Kidney (tissue), 13 donors: ENCODE measurements at regions not wholly inside any gene's neighbourhood (a gene's known extent, or its start where the extent isn't known, plus 50 kb on each side); places are given as distances from the start of the nearest gene placed in this dataset.

Source experiments
- DNase-seq, 5 donors: peaks; one replicate each; pipeline ENCODE4 v3.0.0-alpha.2; 2013 to 2020
- FAIRE-seq: peaks from 2 replicates; lab custom pipeline; 2012; peaks lifted over from hg19 to GRCh38; lab: Jason Lieb, UNC
- H3K27ac ChIP-seq, 2 donors: one replicate each; pipeline ENCODE4 v1.7.0; 2013; ENCODE audit warnings: low read depth in 2 of 2, low read length in 2 of 2, inconsistent platforms in 1 of 2
- H3K27me3 ChIP-seq: one replicate; pipeline ENCODE4 v1.7.1; 2013; ENCODE audit warnings: low read length, inconsistent platforms; ENCODE audit not compliant: control insufficient read depth, insufficient read depth
- H3K36me3 ChIP-seq, 3 donors: one replicate each; pipeline versions ENCODE4 v1.7.0 to v1.7.1; 2013; ENCODE audit warnings: low read length in 3 of 3, control low read depth in 1 of 3, inconsistent platforms in 1 of 3; ENCODE audit not compliant: insufficient read depth in 3 of 3, control insufficient read depth in 2 of 3
- H3K4me1 ChIP-seq, 3 donors: one replicate each; pipeline versions ENCODE4 v1.7.0 to v1.7.1; 2013; ENCODE audit warnings: low read length in 3 of 3, inconsistent platforms in 1 of 3, low read depth in 1 of 3; ENCODE audit not compliant: control insufficient read depth in 2 of 3, insufficient read depth in 2 of 3
- H3K4me3 ChIP-seq, 3 donors: one replicate each; pipeline versions ENCODE4 v1.7.0 to v1.8.1; 2013; ENCODE audit warnings: low read length in 3 of 3, control low read depth in 1 of 3, inconsistent platforms in 1 of 3
- H3K9ac ChIP-seq, 3 donors: one replicate each; pipeline versions ENCODE4 v1.7.0 to v1.7.1; 2013; ENCODE audit warnings: low read length in 3 of 3, control low read depth in 1 of 3, inconsistent platforms in 1 of 3
- H3K9me3 ChIP-seq, 3 donors: one replicate each; pipeline versions ENCODE4 v1.7.0 to v1.7.1; 2013; ENCODE audit warnings: low read length in 3 of 3, control low read depth in 1 of 3, inconsistent platforms in 1 of 3; ENCODE audit not compliant: control insufficient read depth in 2 of 3, insufficient read depth in 1 of 3
- intact Hi-C: fragments of 100-400 bp; cut with DNase I; formaldehyde crosslinking; loops from one replicate; pipeline ENCODE4 v1.11.1; 2022
- TF ChIP-seq, protein P1 (sequence below): IDR thresholded peaks from 3 replicates; pipeline ENCODE4 v1.5.1; 2012; ENCODE audit warnings: mild to moderate bottlenecking, moderate library complexity, borderline replicate concordance; ENCODE audit not compliant: insufficient read depth; ENCODE audit errors: extremely low read depth
- donor health status: control.
- donor health status: control.
- donor health status: control.
- donor health status: control.
- donor health status: control.
- donor health status: DM: yes; HTN: yes; CAD: no.
- donor health status: Normal renal cell carcinoma (clear cell type).

DNA sequence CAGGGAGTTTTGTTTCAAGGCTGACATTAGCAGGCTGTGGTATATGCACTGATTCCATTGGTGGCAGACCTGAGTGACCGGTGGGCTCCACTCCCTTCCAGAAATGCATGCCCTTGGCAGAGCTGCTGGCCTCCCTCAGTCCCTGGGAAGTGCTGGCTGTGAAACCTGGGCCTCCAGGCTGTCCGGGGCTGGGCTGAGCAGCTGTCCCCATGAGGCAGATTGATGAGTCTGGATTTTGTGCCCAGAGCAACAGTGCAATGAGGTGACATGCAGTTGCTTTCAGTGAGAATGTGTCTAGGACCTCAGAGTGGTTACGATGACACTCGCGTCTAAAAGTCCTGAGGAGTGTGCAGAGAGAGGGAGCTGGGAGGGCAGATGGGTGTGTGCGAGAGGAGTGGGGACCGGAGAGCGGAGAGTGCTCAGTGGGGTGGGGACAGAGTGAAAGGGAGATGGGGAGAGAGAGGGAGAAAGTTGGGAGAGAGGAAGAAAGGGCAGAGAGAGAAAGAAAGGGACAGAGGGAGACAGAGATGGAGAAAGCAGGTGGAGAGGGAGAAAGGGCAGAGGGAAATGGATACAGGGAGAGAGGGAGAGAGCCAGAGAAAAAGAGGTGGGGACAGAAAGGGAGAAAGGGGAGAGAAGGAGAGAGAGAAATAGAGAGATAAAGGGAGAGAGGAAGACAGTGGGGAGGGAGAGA is 978.3 kb downstream of the BRD1 start:
- no peaks in the 10 kb centered on the region for H3K9me3 ChIP-seq
- H3K27ac ChIP-seq = no peak overlapping the region
- no peaks in the 10 kb centered on the region for H3K36me3 ChIP-seq
- FAIRE-seq (no peak), DNase-seq (peak in 1 of 5 donors; percentile 32)
- TF ChIP-seq, protein P1, sequence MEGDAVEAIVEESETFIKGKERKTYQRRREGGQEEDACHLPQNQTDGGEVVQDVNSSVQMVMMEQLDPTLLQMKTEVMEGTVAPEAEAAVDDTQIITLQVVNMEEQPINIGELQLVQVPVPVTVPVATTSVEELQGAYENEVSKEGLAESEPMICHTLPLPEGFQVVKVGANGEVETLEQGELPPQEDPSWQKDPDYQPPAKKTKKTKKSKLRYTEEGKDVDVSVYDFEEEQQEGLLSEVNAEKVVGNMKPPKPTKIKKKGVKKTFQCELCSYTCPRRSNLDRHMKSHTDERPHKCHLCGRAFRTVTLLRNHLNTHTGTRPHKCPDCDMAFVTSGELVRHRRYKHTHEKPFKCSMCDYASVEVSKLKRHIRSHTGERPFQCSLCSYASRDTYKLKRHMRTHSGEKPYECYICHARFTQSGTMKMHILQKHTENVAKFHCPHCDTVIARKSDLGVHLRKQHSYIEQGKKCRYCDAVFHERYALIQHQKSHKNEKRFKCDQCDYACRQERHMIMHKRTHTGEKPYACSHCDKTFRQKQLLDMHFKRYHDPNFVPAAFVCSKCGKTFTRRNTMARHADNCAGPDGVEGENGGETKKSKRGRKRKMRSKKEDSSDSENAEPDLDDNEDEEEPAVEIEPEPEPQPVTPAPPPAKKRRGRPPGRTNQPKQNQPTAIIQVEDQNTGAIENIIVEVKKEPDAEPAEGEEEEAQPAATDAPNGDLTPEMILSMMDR = no peak
- H3K4me1 ChIP-seq = no peaks in the 10 kb centered on the region
- H3K4me3 ChIP-seq = no peak overlapping the region
- no peak overlapping the region for H3K9ac ChIP-seq
- intact Hi-C loops = no loop called here
- no peaks in the 10 kb centered on the region for H3K27me3 ChIP-seq

DNA sequence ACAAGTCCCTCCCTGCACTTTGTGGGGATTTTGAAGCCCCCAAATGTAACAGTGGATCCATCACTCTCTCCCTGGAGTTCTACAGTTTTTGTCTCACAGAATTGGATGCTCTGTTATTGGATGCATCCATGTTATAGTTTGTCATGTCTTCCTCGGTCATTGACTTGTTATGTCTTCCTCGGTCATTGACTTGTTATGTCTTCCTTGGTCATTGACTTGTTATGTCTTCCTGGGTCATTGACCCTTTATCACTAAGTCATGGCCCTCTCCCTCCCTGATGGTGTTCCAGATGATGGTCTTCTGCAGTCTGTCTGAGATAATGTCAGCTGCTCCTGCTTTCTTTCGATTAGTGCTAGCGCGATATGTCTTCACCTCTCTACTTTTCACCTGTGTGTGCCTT is 981.5 kb downstream of the BRD1 start:
- TF ChIP-seq, protein P1 = no peak
- intact Hi-C loops = no loop called here
- FAIRE-seq (no peak), DNase-seq (no peak)
- Histone ChIP-seq H3K4me3 (no peak overlapping the region), H3K9me3 (no peaks in the 10 kb centered on the region), H3K27me3 (no peaks in the 10 kb centered on the region), H3K9ac (no peak overlapping the region), H3K36me3 (no peaks in the 10 kb centered on the region), H3K4me1 (no peaks in the 10 kb centered on the region), H3K27ac (no peak overlapping the region)

DNA sequence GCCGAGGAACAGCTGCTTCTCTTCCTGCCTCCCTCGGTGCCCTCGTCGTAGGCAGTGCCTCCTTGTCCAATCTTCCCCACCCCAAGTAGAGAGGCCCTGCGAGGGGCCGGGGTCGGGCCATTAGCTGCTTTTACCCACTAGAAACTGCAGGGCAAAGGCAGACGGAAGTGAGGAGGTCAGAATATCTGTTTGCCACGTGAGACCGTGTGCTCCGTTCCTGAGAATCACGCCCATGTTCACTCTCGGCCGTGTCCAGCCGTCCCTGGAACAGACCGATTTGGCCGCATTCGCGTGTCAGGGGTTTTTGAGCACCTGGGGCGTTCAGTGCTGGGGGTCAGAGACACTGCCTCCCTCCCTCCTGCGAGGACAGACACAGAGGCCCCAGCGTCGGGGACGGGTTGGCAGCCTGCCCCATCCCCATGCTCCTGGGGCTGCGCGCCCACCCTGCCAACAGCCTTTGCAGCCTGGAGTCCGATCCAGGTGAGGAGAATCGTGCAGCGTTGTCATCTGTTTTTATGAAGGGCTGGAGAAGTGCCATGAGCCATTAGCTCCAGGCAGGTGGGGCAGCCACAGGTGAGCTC is 982.2 kb downstream of the BRD1 start:
- Histone ChIP-seq H3K9me3 (no peaks in the 10 kb centered on the region), H3K36me3 (no peaks in the 10 kb centered on the region), H3K27me3 (no peaks in the 10 kb centered on the region), H3K4me1 (no peaks in the 10 kb centered on the region), H3K4me3 (no peak overlapping the region), H3K9ac (no peak overlapping the region), H3K27ac (no peak overlapping the region)
- FAIRE-seq (no peak), DNase-seq (peak in 1 of 5 donors; percentile 38)
- intact Hi-C loops = no loop called here
- TF ChIP-seq, protein P1 = no peak
